ENCODE measurements at regions not wholly inside any gene's neighbourhood (a gene's known extent, or its start where the extent isn't known, plus 50 kb on each side); places are given as distances from the start of the nearest gene placed in this dataset.

GRCh38 chr2:163474889-163475288, 260.9 kb downstream of the FIGN start (continued):
- TF ChIP-seq KAT2B (IDR thresholded peaks at IDR 0.05; ENCODE audit: low read depth, low read length): no peak

- in situ Hi-C loops (cut with MboI) (no loop called here), intact Hi-C loops (cut with micrococcal nuclease) (no loop called here)
- Histone ChIP-seq H3K27ac (ENCODE audit: extremely low read depth, low read depth, low read length) (no peak overlapping the region), H3K4me3 (no peak overlapping the region), H3K9me3 (replicated peaks; ENCODE audit: control insufficient read depth, insufficient read depth, low read depth, low read length) (no peaks in the 10 kb centered on the region), H3K4me1 (replicated peaks in 1 of 2; ENCODE audit: control insufficient read depth in 2 of 2, insufficient read depth in 2 of 2, low read length in 2 of 2) (no peaks in the 10 kb centered on the region), H2AFZ (ENCODE audit: low read depth, low read length) (no peak overlapping the region), H4K20me1 (replicated peaks; ENCODE audit: control insufficient read depth, insufficient read depth, low read length) (no peaks in the 10 kb centered on the region), H3K27me3 (ENCODE audit: control insufficient read depth in 2 of 2, insufficient read depth in 2 of 2, low read length in 2 of 2) (no peaks in the 10 kb centered on the region), H3K9ac (ENCODE audit: insufficient read depth in 1 of 2, low read depth in 2 of 2, low read length in 2 of 2) (no peak overlapping the region), H3K79me2 (ENCODE audit: control insufficient read depth, insufficient read depth, low read length) (no peaks in the 10 kb centered on the region), H3K36me3 (ENCODE audit: control insufficient read depth, insufficient read depth, low read length) (no peaks in the 10 kb centered on the region), H3K4me2 (ENCODE audit: insufficient read depth, low read length) (no peak overlapping the region), H3K9me1 (ENCODE audit: control insufficient read depth, insufficient read depth, low read length) (no peaks in the 10 kb centered on the region)
- WGBS (ENCODE audit: insufficient coverage, low coverage, missing lambda C conversion rate): 0% methylated on average over 4 of the region's 4 CpGs
- no TSS peak for BruUV-seq (replicated peaks)
- ChIA-PET CTCF (ENCODE audit: low intra/inter-chr PET ratio) (no interaction called here), POLR2A (no interaction called here)
- ATAC-seq (no peak), DNase-seq (ENCODE audit: extremely low read depth in 1 of 4, low spot score in 3 of 4) (no peak), FAIRE-seq (no peak)
- no peak for TF ChIP-seq TBP (optimal IDR thresholded peaks at IDR 0.05; ENCODE audit: low read depth, low read length)
- TF ChIP-seq SNRNP70 (optimal IDR thresholded peaks at IDR 0.05; ENCODE audit: low read depth, low read length): no peak
- no peak for TF ChIP-seq USF2 (CRISPR knock-in tag; IDR thresholded peaks at IDR 0.05)
- no peak for TF ChIP-seq XRCC4 (IDR thresholded peaks at IDR 0.05; ENCODE audit: extremely low read depth, insufficient read depth, insufficient read length)
- TF ChIP-seq AFF1 (IDR thresholded peaks at IDR 0.05; ENCODE audit: low read depth in 1 of 2, partially characterized antibody in 2 of 2): no peak
- TF ChIP-seq CREB5 (CRISPR knock-in tag; IDR thresholded peaks at IDR 0.05): no peak
- TF ChIP-seq ZMIZ1 (IDR thresholded peaks at IDR 0.05; ENCODE audit: low read depth in 2 of 2, low read length in 2 of 2): no peak
- no peak for TF ChIP-seq NR3C1 (CRISPR knock-in tag; IDR thresholded peaks at IDR 0.05)
Measured at GRCh38 chr2:163474319-163474744, 261.5 kb downstream of the FIGN start.
